Breast epithelium (tissue), 3 donors: ENCODE measurements at regions not wholly inside any gene's neighbourhood (a gene's known extent, or its start where the extent isn't known, plus 50 kb on each side); places are given as distances from the start of the nearest gene placed in this dataset.

Experiments used
- CTCF ChIP-seq, 3 donors: fragments of 450-650 bp; IDR thresholded peaks; one replicate each; pipeline ENCODE4 v1.5.1; 2016 to 2017; ENCODE audit warnings: antibody characterized with exemption in 3 of 3, mild to moderate bottlenecking in 3 of 3, moderate library complexity in 3 of 3
- POLR2A ChIP-seq: fragments of 450-650 bp; IDR thresholded peaks from one replicate; pipeline ENCODE4 v1.6.1; 2016; ENCODE audit warnings: antibody characterized with exemption, mild to moderate bottlenecking, moderate library complexity
- POLR2AphosphoS5 ChIP-seq, 3 donors: sonication (generic); formaldehyde crosslinking; IDR thresholded peaks; one replicate each; pipeline ENCODE4 v1.6.1; 2017; ENCODE audit warnings: antibody characterized with exemption in 3 of 3

GRCh38 chr5:164578911-164579310 is 1073.5 kb downstream of the MAT2B start:
- TF ChIP-seq POLR2A = no peak
- no peak for TF ChIP-seq CTCF (IDR thresholded peaks at IDR 0.05)
- TF ChIP-seq POLR2AphosphoS5 (IDR thresholded peaks at IDR 0.05) = no peak
